Tibial artery (tissue), 4 donors: ENCODE measurements at regions not wholly inside any gene's neighbourhood (a gene's known extent, or its start where the extent isn't known, plus 50 kb on each side); places are given as distances from the start of the nearest gene placed in this dataset.

Experiments
- DNase-seq, 2 donors: peaks; one replicate each; pipeline ENCODE4 v3.0.0-alpha.2; 2019
- H3K27ac ChIP-seq, 2 donors: fragments of 200-600 bp; sonication (generic) in 1 of 2; 1 replicate in 1 of 2; 2 replicates in 1 of 2; pipeline ENCODE4 v1.5.1; 2018 to 2019; ENCODE audit warnings: mild to moderate bottlenecking in 1 of 2
- H3K27me3 ChIP-seq, 2 donors: fragments of 200-600 bp; sonication (generic) in 1 of 2; one replicate each; pipeline versions ENCODE4 v1.5.1 to v1.6.0; 2016 to 2019
- H3K36me3 ChIP-seq, 3 donors: fragments of 200-600 bp; sonication (generic) in 2 of 3; one replicate each; pipeline ENCODE4 v1.5.1; 2016 to 2019; ENCODE audit warnings: mild to moderate bottlenecking in 2 of 3
- H3K4me1 ChIP-seq, 4 donors: fragments of 200-600 bp; sonication (generic) in 2 of 4; 1 replicate in 3 of 4; 2 replicates in 1 of 4; pipeline ENCODE4 v1.5.1; 2016 to 2019
- H3K4me3 ChIP-seq, 2 donors: fragments of 200-600 bp; sonication (generic) in 1 of 2; 1 replicate in 1 of 2; 2 replicates in 1 of 2; pipeline ENCODE4 v1.5.1; 2018 to 2019; ENCODE audit warnings: mild to moderate bottlenecking in 2 of 2
- H3K9me3 ChIP-seq, 3 donors: fragments of 200-600 bp; sonication (generic) in 1 of 3; one replicate each; pipeline ENCODE4 v1.5.1; 2016 to 2019
- intact Hi-C: fragments of 100-400 bp; cut with DNase I; formaldehyde crosslinking; loops from one replicate; pipeline ENCODE4 v1.15.0; 2023; ENCODE audit warnings: low total_unique reads
- TF ChIP-seq, protein P1 (sequence below), 2 experiments: fragments of 200-600 bp in 1 of 2; fragments of 450-650 bp in 1 of 2; IDR thresholded peaks; one replicate each; pipeline ENCODE4 v1.5.1; 2017 to 2019; ENCODE audit warnings: antibody characterized with exemption in 2 of 2, mild to moderate bottlenecking in 1 of 2, moderate library complexity in 1 of 2

DNA sequence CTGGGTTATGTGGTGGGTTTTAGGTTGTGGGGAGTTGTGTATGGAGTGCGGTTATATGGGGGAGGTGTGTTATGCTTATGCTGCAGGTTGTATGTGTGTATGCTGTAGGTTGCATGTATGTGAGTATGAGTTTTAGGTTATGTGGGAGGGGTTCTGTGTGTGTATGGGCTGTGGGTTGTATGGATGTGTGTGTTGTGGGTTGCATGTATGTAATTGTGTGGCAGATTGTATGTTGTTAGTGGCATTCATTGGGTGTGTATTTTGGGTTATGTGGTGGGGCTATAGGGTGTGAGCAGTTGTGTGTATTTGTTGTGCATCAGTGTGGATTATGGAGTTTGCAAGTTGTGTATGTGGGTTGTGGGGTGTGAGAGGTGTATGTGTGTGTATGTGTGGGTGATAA, 277.4 kb downstream of the NPIPA8 start:
- Histone ChIP-seq H3K27ac (no peak overlapping the region), H3K9me3 (no peaks in the 10 kb centered on the region), H3K27me3 (no peaks in the 10 kb centered on the region), H3K4me3 (no peak overlapping the region), H3K4me1 (no peaks in the 10 kb centered on the region), H3K36me3 (no peaks in the 10 kb centered on the region)
- intact Hi-C loops, result no loop called here
- TF ChIP-seq, protein P1, sequence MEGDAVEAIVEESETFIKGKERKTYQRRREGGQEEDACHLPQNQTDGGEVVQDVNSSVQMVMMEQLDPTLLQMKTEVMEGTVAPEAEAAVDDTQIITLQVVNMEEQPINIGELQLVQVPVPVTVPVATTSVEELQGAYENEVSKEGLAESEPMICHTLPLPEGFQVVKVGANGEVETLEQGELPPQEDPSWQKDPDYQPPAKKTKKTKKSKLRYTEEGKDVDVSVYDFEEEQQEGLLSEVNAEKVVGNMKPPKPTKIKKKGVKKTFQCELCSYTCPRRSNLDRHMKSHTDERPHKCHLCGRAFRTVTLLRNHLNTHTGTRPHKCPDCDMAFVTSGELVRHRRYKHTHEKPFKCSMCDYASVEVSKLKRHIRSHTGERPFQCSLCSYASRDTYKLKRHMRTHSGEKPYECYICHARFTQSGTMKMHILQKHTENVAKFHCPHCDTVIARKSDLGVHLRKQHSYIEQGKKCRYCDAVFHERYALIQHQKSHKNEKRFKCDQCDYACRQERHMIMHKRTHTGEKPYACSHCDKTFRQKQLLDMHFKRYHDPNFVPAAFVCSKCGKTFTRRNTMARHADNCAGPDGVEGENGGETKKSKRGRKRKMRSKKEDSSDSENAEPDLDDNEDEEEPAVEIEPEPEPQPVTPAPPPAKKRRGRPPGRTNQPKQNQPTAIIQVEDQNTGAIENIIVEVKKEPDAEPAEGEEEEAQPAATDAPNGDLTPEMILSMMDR (IDR thresholded peaks at IDR 0.05), result no peak
- DNase-seq, result no peak

- Histone ChIP-seq H3K9me3 (no peaks in the 10 kb centered on the region), H3K4me1 (no peaks in the 10 kb centered on the region), H3K27ac (no peak overlapping the region), H3K4me3 (no peak overlapping the region), H3K36me3 (no peaks in the 10 kb centered on the region), H3K27me3 (no peaks in the 10 kb centered on the region)
- DNase-seq, result no peak
- intact Hi-C loops, result no loop called here
- TF ChIP-seq, protein P1 (IDR thresholded peaks at IDR 0.05), result no peak
Measured at GRCh38 chr16:18055411-18055916, 281.1 kb downstream of the NPIPA8 start.

- intact Hi-C loops, result no loop called here
- TF ChIP-seq, protein P1 (IDR thresholded peaks at IDR 0.05), result no peak
- no peaks in the 10 kb centered on the region for H3K4me1 ChIP-seq
- no peak overlapping the region for H3K27ac ChIP-seq
- H3K9me3 ChIP-seq, result no peaks in the 10 kb centered on the region
- no peaks in the 10 kb centered on the region for H3K36me3 ChIP-seq
- H3K4me3 ChIP-seq, result no peak overlapping the region
- H3K27me3 ChIP-seq, result no peaks in the 10 kb centered on the region
- DNase-seq, result no peak
Measured at GRCh38 chr16:18050777-18051176, 285.8 kb downstream of the NPIPA8 start.

- Histone ChIP-seq H3K9me3 (no peaks in the 10 kb centered on the region), H3K27ac (no peak overlapping the region), H3K27me3 (no peaks in the 10 kb centered on the region), H3K4me3 (no peak overlapping the region), H3K4me1 (no peaks in the 10 kb centered on the region), H3K36me3 (no peaks in the 10 kb centered on the region)
- DNase-seq, result no peak
- intact Hi-C loops, result no loop called here
- TF ChIP-seq, protein P1 (IDR thresholded peaks at IDR 0.05), result no peak
Measured at GRCh38 chr16:18050234-18050633, 286.3 kb downstream of the NPIPA8 start.

GRCh38 chr16:18049547-18050133, 286.9 kb downstream of the NPIPA8 start:
- Histone ChIP-seq H3K4me1 (no peaks in the 10 kb centered on the region), H3K9me3 (no peaks in the 10 kb centered on the region), H3K27ac (no peak overlapping the region), H3K4me3 (no peak overlapping the region), H3K36me3 (no peaks in the 10 kb centered on the region), H3K27me3 (no peaks in the 10 kb centered on the region)
- TF ChIP-seq, protein P1 (IDR thresholded peaks at IDR 0.05), result no peak
- DNase-seq, result no peak
- intact Hi-C loops, result no loop called here
